GM18499 (cell line): ENCODE measurements at regions not wholly inside any gene's neighbourhood (a gene's known extent, or its start where the extent isn't known, plus 50 kb on each side); places are given as distances from the start of the nearest gene placed in this dataset.

Experiments
- ATAC-seq: cut with Tn5 transposase; IDR thresholded peaks from one replicate; pipeline ENCODE4 v1.9.1; 2021; ENCODE audit warnings: moderate number of reproducible peaks; ENCODE audit not compliant: insufficient read depth, unreplicated experiment

DNA sequence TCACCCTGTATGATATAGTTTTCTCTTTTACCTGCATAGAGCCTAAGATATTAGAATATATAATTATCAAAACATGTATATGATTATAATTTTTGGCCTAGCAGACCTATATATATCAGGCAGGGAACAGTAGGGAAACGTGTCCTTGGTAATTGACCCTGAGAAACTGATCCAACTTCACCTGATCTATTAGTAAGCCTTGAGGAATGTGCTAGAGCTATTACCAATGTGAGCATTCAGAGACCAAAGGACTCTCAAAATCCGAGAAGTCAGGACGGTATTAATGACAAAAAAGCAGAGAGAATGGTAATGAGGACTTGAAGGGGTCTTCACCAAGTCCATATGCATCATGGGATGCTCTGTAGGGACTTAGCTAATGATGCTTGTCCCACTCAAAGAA is 571.9 kb downstream of the CPS1 start:
- no peak for ATAC-seq

DNA sequence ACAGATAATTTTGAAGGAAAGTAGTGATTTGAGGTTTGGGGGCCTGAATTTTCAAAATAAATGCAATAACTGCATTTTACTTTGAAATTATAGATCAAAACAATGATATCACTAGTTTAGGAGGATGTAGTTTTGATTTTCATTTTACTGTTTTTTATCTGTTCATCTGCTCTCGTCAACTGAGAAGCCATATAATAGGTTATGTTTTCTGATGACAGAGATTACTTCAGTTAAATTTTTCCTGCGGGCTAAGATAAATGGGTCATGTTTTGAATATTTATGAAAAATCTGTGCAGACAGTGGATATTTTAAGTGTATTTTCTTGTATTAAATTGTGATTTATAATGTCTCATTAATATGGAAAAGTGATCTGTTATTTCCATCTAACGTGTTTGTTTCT is 573.4 kb downstream of the CPS1 start:
- no peak for ATAC-seq

DNA sequence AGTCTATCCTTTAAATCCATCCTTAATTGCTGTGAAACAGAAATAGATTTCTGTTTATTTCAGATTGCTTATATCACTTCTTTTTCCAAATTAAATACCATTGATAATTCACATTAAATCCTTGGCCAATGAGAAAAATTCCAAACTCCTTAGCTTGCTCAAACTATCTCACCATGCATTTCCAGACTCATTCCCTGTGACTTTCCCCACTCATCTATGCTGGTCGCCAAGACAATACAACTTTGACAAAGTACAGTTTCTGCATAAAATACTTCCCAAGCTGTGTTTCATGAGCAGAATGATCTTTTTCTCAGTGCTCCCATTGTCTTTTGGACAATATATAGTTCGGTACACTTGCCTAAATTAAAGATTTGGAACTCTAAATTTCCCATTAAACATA is 575.6 kb downstream of the CPS1 start:
- no peak for ATAC-seq

DNA sequence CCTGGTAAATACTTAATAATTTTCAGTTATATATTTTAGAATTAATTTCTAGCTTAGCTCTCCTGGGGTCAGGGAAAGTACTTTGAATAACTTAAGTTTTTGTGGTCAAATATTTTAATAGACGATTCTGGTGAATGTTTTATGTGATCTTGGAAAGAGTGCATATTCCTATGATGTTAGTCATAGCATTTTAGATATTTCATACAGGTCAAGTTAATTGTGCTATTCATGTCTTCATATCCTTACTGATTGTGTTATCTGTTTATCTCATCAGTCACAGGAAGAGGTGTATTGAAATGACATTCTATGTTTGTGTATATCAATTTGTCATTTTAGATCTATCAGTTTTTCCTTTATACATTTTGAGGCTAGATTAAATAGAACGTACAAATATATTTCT is 576.2 kb downstream of the CPS1 start:
- no peak for ATAC-seq

DNA sequence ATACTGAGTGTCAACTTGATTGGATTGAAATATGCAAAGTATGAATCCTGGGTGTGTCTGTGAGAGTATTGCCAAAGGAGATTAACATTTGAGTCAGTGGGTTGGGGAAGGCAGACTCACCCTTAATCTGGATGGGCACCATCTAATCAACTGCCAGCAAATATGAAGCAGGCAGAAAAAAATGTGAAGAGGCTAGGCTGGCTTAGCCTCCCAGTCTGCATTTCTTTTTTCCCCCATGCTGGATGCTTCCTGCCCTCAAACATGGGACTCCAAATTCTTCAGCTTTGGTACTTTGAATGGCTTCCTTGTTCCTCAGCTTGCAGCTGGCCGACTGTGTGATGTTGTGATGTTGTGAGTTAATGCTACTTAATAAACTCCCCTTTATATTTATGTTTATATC is 577.4 kb downstream of the CPS1 start:
- ATAC-seq: no peak

DNA sequence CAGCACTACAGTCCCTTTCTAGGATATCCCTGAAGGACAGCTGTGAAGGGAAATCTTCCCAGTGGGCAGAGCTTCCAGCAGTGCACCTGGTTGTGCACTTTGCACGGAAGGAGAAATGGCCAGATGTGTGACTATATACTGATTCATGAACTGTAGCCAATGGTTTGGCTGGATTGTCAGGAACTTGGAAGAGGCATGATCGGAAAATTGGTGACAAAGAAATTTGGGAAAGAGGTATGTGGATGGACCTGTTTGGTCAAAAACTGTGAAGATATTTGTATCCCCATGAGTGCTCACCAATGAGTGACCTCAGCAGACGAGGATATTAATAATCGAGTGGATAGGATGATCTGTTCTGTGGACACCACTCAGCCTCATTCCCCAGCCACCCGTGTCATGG is 582.2 kb downstream of the CPS1 start:
- ATAC-seq: no peak

DNA sequence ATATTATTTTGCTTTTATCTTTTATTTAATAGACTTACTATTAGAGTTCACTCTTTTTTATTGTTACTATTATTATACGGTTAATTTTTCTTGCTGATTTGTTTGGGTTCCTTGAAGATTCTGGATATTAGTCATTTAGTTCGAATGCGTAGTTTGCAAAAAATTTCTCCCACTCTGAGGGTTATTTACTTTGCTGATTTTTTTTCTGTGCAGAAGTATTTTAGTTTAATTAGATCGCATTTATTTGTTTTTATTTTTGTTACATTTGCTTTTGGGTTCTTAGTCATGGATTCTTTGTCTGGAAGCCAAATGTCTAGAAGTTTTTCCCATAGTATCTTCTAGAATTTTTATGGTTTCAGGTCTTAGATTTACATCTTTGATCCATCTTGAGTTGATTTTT is 585.2 kb downstream of the CPS1 start:
- ATAC-seq: no peak

DNA sequence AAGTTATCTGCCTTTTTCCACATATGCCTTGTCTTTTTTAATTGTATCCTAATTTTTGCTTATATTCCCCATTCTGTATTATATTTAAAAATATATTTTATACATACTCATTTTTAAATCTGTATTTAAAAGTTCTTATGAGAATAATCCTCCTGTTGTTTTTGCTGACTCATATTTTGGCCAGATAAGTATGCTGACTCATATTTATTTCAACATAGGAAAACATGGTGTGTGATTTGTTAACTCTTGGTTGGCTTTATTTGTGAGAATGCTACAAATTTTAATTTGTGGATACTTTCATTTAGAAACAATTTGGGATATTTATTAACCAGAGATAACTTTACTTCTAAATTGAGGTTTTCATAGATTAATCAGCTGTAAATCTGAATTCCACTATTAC is 587.7 kb downstream of the CPS1 start:
- ATAC-seq: no peak

DNA sequence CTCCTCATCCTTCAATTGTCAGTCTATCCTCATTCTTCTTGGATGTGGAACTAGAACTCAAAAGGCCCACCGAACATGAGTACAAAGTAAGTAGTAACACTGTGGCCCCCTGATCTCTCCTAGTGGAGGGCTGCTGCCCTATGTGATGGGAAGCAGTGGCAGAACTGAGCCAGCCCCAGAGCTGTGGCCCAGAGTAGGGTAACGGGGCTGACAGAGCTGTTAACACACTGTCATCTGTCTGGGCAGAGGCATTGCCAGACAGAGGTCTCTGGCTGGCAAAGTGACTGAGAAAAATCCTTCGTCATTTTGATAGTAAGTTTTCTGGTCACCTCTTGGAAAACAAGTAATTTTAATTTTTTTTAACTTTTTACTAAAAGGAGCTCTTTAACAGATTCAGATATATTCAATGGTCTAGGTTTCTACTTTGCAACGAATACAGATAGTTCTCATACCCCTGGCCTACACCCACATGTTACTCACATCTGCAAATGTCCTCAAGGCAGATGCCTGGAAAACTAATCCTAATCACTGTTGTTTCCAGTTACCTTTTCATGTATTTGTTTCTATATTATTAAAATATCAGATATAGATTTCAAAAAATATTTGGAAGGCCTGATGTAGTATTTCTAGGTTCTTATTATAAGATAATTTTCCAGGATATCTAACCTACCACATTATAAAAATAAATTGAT is 588.7 kb downstream of the CPS1 start:
- ATAC-seq: no peak

DNA sequence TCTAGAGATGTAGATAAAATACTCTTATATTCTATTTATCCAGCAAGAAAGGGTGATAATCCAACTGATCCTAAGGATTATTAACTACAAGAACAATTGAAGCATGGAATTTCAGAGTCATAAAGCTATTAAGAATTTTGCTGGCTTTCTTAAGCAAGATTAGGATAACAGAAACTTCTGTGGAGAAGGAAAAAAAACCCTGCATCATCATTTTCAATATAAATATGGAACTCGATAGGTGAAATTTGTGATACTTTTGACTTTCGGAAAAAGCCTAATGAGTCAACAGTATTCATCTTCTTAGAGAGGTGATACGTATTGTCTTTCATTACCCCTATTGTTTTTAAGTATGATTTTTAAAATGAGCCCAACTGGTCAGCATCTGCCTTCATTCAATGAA is 593.3 kb downstream of the CPS1 start:
- no peak for ATAC-seq

DNA sequence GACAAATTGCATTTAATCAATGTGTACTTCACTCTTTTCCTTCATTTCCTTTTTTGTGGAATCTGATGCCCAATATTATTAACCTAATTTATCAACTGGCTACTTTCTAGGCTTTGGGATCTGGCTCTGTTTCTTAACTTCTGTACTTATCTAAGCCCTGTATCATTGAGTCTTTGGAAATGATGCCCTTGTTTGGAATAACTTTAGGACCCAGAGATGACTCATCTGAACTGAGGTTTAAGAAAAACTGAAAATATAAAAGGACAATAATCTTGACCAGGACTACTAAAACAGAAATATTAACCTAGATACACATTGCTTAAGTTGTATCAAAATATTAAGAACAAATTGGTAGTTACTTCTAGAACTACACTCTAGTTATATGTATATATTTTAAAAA is 600.8 kb downstream of the CPS1 start:
- no peak for ATAC-seq

DNA sequence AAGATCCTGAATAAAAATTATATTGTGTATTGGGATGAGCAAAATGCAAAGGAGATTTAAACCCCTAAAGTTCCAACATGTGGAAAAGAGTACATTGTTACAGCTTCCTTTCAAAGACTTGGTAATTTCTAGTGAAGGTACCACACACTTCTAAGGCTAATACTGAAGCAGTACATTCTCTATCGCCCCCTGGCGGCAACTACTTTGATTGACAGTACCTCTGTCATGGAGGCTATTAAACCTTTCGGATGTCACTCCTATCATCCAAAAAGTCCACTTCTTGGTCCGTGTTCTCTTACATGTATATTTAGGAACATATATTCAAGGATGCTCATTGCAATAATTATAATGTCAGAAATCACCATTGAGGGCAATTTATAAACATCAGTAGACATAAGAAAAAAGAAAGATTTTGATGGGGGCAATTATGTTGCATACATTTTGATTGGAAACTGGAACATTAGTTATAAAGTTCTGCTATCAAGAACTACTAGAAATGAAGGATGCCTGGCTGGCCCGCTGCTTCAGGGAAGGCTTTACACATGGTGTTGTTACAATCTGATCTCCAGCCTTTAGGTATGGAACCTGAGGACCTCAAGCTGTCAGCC is 601.6 kb downstream of the CPS1 start:
- ATAC-seq: peak; percentile 99

DNA sequence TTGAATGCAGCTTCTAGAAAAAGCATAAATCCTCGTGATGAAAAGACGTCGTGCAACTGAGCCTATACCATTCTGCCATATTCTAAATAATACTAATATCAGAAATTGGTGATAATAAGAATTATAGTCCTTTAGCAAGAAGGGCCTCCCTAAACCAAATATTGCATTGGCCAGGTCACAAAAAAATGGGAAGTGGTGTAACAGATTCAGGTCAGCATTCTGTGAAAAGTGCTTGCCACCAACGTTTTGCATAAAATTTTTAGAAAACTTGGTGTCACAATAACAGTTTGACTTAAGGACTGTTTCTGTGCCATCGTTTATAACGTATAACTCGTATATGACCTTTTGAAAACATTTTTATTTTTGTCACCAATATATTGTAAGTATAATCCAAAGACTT is 603.6 kb downstream of the CPS1 start:
- ATAC-seq: no peak

DNA sequence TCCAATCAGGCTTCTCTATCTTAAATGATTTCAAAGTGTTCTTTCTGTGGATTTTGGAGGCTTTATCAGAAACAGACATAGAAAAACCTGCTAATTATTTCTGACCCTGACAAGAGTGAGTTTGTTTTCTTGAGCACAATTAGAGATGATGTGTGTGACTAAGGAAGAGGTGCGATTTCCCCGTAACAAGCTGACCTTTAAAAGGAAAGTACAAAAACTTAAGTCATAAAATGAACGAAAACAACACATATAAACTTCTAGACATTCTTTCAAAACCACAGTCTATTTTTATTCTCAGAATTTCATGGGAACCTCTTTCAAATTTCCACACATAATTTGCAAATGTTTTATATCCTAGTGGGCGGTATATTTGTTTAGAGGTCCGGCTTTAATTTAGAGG is 604.8 kb downstream of the CPS1 start:
- no peak for ATAC-seq

DNA sequence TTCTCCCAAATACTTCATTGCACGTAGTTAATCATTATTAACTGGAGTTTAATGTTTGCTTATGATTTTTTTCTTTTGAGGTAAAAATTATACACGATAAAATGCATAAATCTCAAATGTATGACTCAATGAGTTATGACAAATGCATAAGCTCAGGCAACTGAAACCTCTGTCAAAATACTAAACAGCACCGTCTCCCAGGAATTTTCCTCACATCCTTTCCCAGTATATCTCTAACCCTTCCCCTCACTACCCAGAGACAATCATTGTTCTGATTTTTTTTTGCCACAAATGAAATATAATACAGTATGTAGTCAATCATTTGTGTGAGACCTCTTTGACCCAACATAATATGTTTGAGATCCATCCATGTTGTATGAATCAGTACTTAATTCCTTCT is 606.5 kb downstream of the CPS1 start:
- ATAC-seq: no peak

DNA sequence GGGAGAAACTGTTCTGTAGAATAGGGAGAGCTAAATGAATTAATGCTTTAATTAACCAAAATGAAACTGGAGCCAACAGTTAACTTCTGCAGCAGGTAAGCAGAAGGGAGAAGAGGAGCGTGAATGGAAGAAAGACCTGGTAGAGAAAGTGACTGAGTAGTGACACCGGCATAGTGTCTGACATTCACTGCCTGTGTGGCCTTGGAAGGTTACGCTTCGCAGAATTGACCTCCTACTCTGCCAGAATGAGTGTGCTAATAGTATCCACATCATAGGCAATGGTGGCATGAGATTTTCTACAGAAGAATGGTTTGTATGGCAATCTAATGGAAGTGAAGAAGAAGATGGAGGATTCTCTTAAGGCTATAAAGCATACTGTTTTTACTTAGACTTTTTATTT is 614.4 kb downstream of the CPS1 start:
- no peak for ATAC-seq

DNA sequence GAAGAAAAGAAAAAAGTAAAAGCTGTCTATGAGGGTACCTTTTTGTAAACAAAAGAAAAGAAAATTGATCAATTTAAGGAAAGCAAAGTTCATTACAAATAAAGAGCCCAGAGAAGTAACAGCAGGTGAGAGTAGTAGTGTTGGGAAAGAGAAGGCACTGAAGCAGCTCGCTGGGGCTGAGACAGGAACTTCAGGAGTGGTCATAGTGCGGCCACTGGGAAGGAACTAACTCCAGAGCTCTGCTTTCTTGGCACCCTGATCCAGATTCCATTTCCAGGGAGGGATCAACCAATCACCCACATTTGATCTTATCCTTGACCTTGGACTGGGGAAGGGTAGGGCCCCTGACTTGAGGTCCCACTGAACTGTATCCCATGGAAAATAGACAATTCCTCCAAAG is 617.6 kb downstream of the CPS1 start:
- ATAC-seq: no peak

DNA sequence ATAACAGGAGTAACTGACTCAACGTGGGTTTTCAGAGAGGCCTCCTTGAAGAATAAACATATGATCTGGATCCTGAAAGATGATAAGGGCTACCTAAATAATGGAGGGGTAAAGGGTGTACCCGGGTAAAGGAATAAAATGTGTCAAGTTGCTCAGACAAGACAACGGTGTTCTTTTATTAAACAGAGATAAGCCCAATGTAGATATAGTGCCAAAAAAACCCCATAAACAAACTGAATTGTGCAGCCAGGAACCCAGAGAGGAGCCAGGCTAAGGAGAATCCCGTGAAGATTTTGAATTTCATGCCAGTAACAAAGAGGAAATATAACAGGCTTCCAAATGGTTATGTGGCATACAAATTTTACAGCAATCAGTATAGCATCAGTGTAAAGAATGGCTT is 618.2 kb downstream of the CPS1 start:
- ATAC-seq: no peak

DNA sequence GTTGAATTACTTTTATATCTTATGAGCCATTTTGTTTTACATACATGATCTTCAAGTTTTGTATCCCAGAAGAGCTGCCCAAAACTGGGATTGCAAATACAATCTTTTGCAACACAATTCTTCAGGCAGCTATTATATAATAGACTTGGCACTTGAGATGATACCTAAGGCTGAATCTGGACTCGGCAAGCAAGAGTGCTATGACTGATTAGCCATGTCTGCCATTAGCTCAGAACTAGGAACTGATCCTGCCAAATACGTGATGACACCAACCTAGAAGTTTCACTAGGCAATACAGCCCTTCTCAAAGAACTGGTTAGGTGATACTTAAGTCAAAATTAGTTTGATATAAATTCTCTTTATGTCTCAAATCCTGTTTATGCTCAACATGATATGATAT is 619.6 kb downstream of the CPS1 start:
- no peak for ATAC-seq

DNA sequence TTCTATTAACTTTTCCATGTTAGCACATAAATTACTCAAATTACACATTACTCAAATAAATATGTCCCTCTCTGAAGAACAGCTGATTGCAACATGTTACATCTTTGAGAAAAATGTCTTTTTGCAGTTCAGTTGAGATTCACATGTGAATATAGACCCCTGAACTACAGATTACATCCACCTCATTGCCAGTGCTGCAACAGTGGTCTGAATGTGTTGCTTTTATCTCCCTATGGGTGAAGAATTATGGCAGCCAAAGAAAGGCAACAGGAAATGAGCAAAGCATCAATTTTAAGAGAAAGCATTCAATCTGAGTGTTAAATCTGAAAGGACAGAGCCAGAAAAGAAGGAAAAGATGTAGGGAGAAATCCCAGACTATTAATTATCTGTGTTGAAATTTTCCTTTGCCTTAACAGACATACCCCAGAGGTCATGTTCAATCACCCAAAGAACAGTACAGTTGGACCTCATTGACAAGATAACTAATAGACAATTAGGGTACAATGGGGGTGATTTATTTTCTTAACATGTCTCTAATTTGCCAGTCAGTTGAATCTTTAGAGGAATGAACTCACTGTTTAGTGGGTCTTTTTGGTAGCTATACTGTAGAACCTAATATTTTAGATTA is 620.2 kb downstream of the CPS1 start:
- ATAC-seq: no peak

DNA sequence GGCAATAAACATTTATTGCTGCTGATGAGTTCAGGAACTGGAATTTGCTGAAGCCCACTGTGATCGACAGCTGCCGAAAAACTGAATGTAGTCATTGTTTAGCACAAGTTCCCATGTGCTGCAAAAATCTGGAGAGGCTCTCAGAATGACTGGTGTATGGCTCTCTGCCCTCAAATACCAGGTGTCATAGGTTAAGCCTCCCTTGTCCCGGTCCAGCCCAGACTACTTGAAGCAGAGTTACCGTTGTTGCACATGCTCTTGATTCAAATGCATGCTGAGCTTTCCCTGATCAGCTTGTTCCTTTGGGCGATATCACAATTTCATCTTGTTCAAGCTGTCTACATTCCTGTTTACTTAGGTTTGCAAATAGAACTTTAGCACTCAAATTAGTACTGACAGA is 625.2 kb downstream of the CPS1 start:
- no peak for ATAC-seq

DNA sequence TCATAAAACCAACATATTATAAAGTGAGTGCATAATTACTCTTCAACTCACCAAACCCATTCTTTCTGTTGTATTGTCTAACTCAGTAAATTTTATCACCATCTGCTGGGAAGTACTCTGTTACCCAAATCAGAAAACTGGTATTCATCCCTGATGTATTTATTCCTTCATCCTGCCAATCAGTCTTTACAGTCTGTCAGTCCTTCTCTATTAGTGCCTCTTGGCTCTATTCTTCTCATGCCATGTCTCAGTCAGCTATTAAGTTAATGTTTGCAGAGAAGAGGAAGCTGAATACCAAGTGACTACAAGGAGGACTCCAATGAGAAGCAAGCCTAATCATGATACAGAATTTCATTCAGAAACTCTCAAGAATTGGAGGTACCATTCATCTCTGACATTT is 631.2 kb downstream of the CPS1 start:
- no peak for ATAC-seq
